ENCODE measurements at regions not wholly inside any gene's neighbourhood (a gene's known extent, or its start where the extent isn't known, plus 50 kb on each side); places are given as distances from the start of the nearest gene placed in this dataset.
"Not testable (repeated sequence)": the region's sequence is repeated elsewhere in the genome, so short reads cannot be mapped to it uniquely, and the experiment has no call there.

- DNase-seq (ENCODE audit: low spot score): no peak
Observed at GRCh38 chrX:953879-954482, 258.5 kb downstream of the CRLF2 start.

GRCh38 chrX:952816-953215 lies 259.6 kb downstream of the CRLF2 start:
- no peak for DNase-seq (ENCODE audit: low spot score)

GRCh38 chrX:947262-947661 lies 265.2 kb downstream of the CRLF2 start:
- not testable (repeated sequence) for DNase-seq (ENCODE audit: low spot score)

- DNase-seq (ENCODE audit: low spot score): no peak
Observed at GRCh38 chrX:943035-943434, 269.4 kb downstream of the CRLF2 start.

- no peak for DNase-seq (ENCODE audit: low spot score)
Observed at GRCh38 chrX:940691-941090, 271.8 kb downstream of the CRLF2 start.

GRCh38 chrX:936979-937769 lies 275.3 kb downstream of the CRLF2 start:
- no peak for DNase-seq (ENCODE audit: low spot score)

GRCh38 chrX:933611-934010 lies 278.8 kb downstream of the CRLF2 start:
- no peak for DNase-seq (ENCODE audit: low spot score)

- no peak for DNase-seq (ENCODE audit: low spot score)
Observed at GRCh38 chrX:928606-929005, 283.8 kb downstream of the CRLF2 start.

- no peak for DNase-seq (ENCODE audit: low spot score)
Observed at GRCh38 chrX:926991-927390, 285.5 kb downstream of the CRLF2 start.

GRCh38 chrX:926070-926469 lies 286.4 kb downstream of the CRLF2 start:
- DNase-seq (ENCODE audit: low spot score): no peak

- DNase-seq (ENCODE audit: low spot score): no peak
Observed at GRCh38 chrX:925652-926061, 286.8 kb downstream of the CRLF2 start.

GRCh38 chrX:925094-925493 lies 287.4 kb downstream of the CRLF2 start:
- no peak for DNase-seq (ENCODE audit: low spot score)

- DNase-seq (ENCODE audit: low spot score): no peak
Observed at GRCh38 chrX:924017-924416, 288.4 kb downstream of the CRLF2 start.

- no peak for DNase-seq (ENCODE audit: low spot score)
Observed at GRCh38 chrX:920234-920799, 289.7 kb downstream of the SHOX start.

GRCh38 chrX:916230-916599 lies 285.6 kb downstream of the SHOX start:
- DNase-seq (ENCODE audit: low spot score): no peak

GRCh38 chrX:915427-916229 lies 285.0 kb downstream of the SHOX start:
- no peak for DNase-seq (ENCODE audit: low spot score)

- DNase-seq (ENCODE audit: low spot score): no peak
Observed at GRCh38 chrX:914206-914605, 283.6 kb downstream of the SHOX start.

GRCh38 chrX:912677-913076 lies 282.1 kb downstream of the SHOX start:
- DNase-seq (ENCODE audit: low spot score): no peak

GRCh38 chrX:909068-909467 lies 278.5 kb downstream of the SHOX start:
- DNase-seq (ENCODE audit: low spot score): not testable (repeated sequence)

- no peak for DNase-seq (ENCODE audit: low spot score)
Observed at GRCh38 chrX:906586-906985, 276.0 kb downstream of the SHOX start.

GRCh38 chrX:905848-906566 lies 275.4 kb downstream of the SHOX start:
- no peak for DNase-seq (ENCODE audit: low spot score)

- no peak for DNase-seq (ENCODE audit: low spot score)
Observed at GRCh38 chrX:903116-903515, 272.5 kb downstream of the SHOX start.

Data from putamen (tissue), 1 donor.